ENCODE measurements at regions not wholly inside any gene's neighbourhood (a gene's known extent, or its start where the extent isn't known, plus 50 kb on each side); places are given as distances from the start of the nearest gene placed in this dataset.

DNA sequence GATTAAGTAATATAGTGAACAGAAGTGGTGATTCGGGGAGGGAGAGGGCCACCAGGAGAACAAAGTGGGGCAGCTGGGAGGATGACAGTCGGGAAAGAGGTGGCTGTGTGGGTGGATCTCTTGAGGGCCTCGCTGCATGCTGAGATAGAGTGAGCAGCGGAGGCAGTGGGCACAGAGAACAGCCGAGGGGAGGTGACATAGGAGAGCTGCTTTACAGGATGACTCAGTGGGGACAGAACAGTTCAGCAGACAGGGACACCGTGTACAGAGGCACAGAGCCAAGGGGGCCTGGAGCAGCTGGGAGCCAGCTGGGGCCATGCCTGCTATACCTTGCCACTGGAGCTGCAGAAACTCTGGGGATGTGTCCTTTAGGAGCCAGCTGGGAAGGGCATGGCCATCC lies 273.9 kb downstream of the GADD45G start:
- no peaks in the 10 kb centered on the region for H3K4me1 Mint-ChIP-seq (ENCODE audit: low read depth)
- H3K9me3 Mint-ChIP-seq (ENCODE audit: insufficient read depth), result no peaks in the 10 kb centered on the region
- no peak overlapping the region for H3K27ac Mint-ChIP-seq

GRCh38 chr9:89879276-89879675 lies 274.5 kb downstream of the GADD45G start:
- ATAC-seq, result no peak
- Mint-ChIP-seq H3K4me3 (no peak overlapping the region), H3K4me1 (ENCODE audit: low read depth) (no peaks in the 10 kb centered on the region), H3K27ac (no peak overlapping the region), H3K36me3 (ENCODE audit: low read depth) (no peaks in the 10 kb centered on the region), H3K27me3 (ENCODE audit: low read depth) (no peaks in the 10 kb centered on the region), H3K9me3 (ENCODE audit: insufficient read depth) (no peaks in the 10 kb centered on the region)
- ChIA-PET CTCF (interaction anchor here (0.7 to 2.0 kb wide), 7 partner anchors 220 to 285 kb away, joined by 3 to 12 read pairs (median 5); no protein-coding TSS in a partner anchor), POLR2A (no interaction called here)
- no peak for DNase-seq

More for the DNA sequence above, 273.9 kb downstream of the GADD45G start:
- CTCF ChIA-PET, result interaction anchor here (1.3 to 2.0 kb wide), 6 partner anchors 221 to 285 kb away, joined by 4 to 12 read pairs (median 5); no protein-coding TSS in a partner anchor
- H3K36me3 Mint-ChIP-seq (ENCODE audit: low read depth), result no peaks in the 10 kb centered on the region
- DNase-seq (no peak), ATAC-seq (no peak)
- POLR2A ChIA-PET, result no interaction called here
- H3K4me3 Mint-ChIP-seq, result no peak overlapping the region
- no peaks in the 10 kb centered on the region for H3K27me3 Mint-ChIP-seq (ENCODE audit: low read depth)

- H3K36me3 Mint-ChIP-seq (ENCODE audit: low read depth), result no peaks in the 10 kb centered on the region
- H3K4me1 Mint-ChIP-seq (ENCODE audit: low read depth), result no peaks in the 10 kb centered on the region
- ChIA-PET POLR2A (no interaction called here), CTCF (interaction anchor here (0.6 to 2.0 kb wide), 8 partner anchors 220 to 286 kb away, joined by 3 to 12 read pairs (median 5); no protein-coding TSS in a partner anchor)
- ATAC-seq (no peak), DNase-seq (peak; percentile 18)
- no peaks in the 10 kb centered on the region for H3K27me3 Mint-ChIP-seq (ENCODE audit: low read depth)
- no peak overlapping the region for H3K4me3 Mint-ChIP-seq
- no peak overlapping the region for H3K27ac Mint-ChIP-seq
- H3K9me3 Mint-ChIP-seq (ENCODE audit: insufficient read depth), result no peaks in the 10 kb centered on the region
These were observed 274.9 kb downstream of the GADD45G start for GRCh38 chr9:89879701-89880100.

DNA sequence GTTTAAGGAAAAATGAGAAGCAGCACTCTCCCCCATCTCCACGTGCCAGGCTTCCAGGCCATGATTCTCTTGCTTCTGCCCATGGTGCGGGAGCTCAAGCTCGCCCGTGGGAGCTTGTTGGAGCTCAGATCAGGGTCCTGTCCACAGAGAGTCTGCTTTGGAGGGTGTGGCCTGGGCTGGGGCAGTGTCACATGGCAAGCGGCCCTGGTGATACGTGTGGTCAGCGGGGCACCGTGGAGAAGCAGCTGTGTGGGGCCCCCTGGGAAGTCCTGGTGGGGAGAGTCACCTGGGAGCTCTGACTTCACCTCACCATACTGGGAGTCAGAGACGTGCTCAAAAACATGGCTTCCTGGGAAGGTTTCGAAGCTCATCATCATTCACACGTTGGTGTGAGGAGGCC lies 275.3 kb downstream of the GADD45G start:
- CTCF ChIA-PET, result interaction anchor here (0.6 to 2.0 kb wide), 5 partner anchors 219 to 286 kb away, joined by 3 to 12 read pairs (median 5); no protein-coding TSS in a partner anchor
- no peak for DNase-seq
- no peak for ATAC-seq
- H3K36me3 Mint-ChIP-seq (ENCODE audit: low read depth), result no peaks in the 10 kb centered on the region
- H3K9me3 Mint-ChIP-seq (ENCODE audit: insufficient read depth), result no peaks in the 10 kb centered on the region
- H3K4me3 Mint-ChIP-seq, result no peak overlapping the region
- POLR2A ChIA-PET, result no interaction called here
- H3K27me3 Mint-ChIP-seq (ENCODE audit: low read depth), result peaks cover 1% of the 10 kb centered on the region
- H3K27ac Mint-ChIP-seq, result no peak overlapping the region
- H3K4me1 Mint-ChIP-seq (ENCODE audit: low read depth), result no peaks in the 10 kb centered on the region

DNA sequence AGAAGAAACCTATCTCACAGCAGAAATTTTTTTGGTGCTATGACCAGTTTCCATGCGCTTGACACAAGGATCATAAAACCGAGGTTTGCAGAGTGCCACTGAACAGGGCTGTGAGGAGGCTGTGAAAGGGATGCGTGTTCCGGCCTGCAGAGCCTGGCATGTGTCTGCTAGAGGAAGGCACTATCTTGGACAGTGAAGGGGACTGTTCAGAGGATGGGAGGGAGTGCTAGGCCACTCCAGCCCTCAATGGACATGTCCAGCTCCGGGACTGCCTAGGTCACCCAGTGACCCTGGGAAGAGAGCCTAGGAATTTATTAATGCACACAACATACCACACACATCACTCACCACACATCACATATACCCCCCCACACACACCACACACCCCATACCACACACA lies 275.9 kb downstream of the GADD45G start:
- H3K9me3 Mint-ChIP-seq (ENCODE audit: insufficient read depth), result no peaks in the 10 kb centered on the region
- no peak for ATAC-seq
- POLR2A ChIA-PET, result no interaction called here
- H3K27ac Mint-ChIP-seq, result no peak overlapping the region
- H3K4me3 Mint-ChIP-seq, result no peak overlapping the region
- CTCF ChIA-PET, result interaction anchor here (1.7 to 2.0 kb wide), 2 partner anchors 278 to 283 kb away, joined by 6 to 12 read pairs; no protein-coding TSS in a partner anchor
- H3K4me1 Mint-ChIP-seq (ENCODE audit: low read depth), result no peaks in the 10 kb centered on the region
- H3K27me3 Mint-ChIP-seq (ENCODE audit: low read depth), result peaks cover 2% of the 10 kb centered on the region
- no peaks in the 10 kb centered on the region for H3K36me3 Mint-ChIP-seq (ENCODE audit: low read depth)
- peak; percentile 19 for DNase-seq

DNA sequence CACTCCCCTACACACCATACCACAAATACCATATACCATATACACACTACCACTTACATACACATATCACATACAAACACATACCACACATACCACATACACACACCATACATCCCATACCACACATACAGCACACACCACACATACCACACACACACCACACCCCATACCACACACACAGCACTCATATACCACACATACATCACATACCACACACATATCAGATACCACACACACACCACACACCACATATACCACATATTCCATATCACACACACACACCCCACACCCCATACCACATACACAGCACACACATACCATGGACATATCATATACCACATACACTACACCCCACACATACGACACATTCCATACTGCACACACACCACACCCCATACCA lies 276.6 kb downstream of the GADD45G start:
- Mint-ChIP-seq H3K36me3 (ENCODE audit: low read depth) (no peaks in the 10 kb centered on the region), H3K4me1 (ENCODE audit: low read depth) (no peaks in the 10 kb centered on the region), H3K27me3 (ENCODE audit: low read depth) (peaks cover 2% of the 10 kb centered on the region), H3K27ac (no peak overlapping the region), H3K9me3 (ENCODE audit: insufficient read depth) (no peaks in the 10 kb centered on the region), H3K4me3 (no peak overlapping the region)
- CTCF ChIA-PET, result no interaction called here
- POLR2A ChIA-PET, result no interaction called here
- ATAC-seq (no peak), DNase-seq (peak; percentile 16)

DNA sequence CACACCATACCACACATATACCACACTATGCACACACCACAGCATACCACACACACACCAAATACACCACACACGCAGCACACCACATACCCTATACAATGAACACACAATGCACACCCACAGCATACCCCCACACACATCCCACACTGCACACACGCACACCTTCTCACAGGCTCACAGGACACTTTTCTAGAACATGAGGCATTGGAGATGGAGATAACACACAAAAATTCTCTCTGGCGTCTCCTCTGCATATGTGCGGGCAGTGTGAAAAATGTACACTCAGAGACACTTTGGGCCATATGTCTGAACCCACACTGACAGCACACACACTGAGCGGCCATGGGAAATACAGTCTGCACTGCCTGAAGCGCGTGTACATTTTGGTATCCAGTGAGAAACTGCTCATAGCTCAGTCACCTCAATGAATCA lies 278.1 kb downstream of the GADD45G start:
- ChIA-PET POLR2A (no interaction called here), CTCF (no interaction called here)
- peaks cover 2% of the 10 kb centered on the region for H3K27me3 Mint-ChIP-seq (ENCODE audit: low read depth)
- no peak overlapping the region for H3K4me3 Mint-ChIP-seq
- H3K36me3 Mint-ChIP-seq (ENCODE audit: low read depth), result no peaks in the 10 kb centered on the region
- ATAC-seq, result no peak
- peak; percentile 17 for DNase-seq
- H3K4me1 Mint-ChIP-seq (ENCODE audit: low read depth), result no peaks in the 10 kb centered on the region
- H3K9me3 Mint-ChIP-seq (ENCODE audit: insufficient read depth), result no peaks in the 10 kb centered on the region
- H3K27ac Mint-ChIP-seq, result no peak overlapping the region

DNA sequence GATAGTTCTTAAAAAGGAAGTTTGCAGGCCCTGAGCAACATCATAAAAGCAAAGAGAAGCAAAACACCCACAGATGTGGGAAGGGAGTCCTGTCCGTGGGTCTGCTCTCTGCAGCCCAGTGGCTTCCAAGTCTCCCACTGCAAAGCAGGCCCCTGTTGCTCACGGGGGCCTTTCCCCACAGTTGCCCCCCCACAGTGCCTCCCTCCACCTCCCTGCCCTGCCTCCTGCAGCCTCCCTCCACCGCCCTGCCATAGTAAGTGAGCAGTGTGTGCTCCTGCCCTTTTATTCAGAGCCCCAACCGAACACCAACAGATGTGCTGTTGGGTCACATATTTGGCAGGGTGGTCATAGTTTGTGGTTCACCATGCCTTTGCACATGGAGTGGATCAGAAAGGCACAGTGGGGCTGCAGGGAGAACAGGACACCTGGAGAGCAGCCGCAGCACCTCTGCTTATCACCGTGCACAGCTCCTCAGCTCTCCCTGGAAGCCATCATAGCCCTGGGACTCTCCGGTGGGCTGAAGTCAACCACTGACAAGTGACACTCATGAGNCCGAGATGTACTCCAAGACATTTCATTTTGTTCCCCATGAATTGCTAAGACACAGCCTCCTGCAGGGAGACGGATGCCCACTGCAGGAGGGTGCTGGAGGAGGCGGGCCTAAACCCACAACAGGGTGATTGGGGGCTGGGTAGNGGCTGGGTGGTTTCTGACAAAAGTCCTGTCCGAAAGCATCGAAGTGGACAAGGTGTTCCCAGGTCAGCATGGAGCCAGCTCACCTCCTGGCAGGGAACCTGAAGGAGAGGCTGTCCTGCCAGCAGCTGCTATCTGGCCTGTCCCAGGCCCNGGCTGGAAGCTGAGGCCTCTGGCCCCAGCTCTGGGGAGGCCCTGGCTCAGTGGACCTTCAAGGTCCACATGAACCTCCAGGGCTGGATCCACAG lies 278.9 kb downstream of the GADD45G start:
- ATAC-seq (no peak), DNase-seq (peak; percentile 14)
- Mint-ChIP-seq H3K4me3 (no peak overlapping the region), H3K27ac (no peak overlapping the region), H3K27me3 (ENCODE audit: low read depth) (peaks cover 2% of the 10 kb centered on the region), H3K4me1 (ENCODE audit: low read depth) (no peaks in the 10 kb centered on the region), H3K9me3 (ENCODE audit: insufficient read depth) (no peaks in the 10 kb centered on the region), H3K36me3 (ENCODE audit: low read depth) (no peaks in the 10 kb centered on the region)
- ChIA-PET CTCF (interaction anchor here (1.0 kb wide), 2 partner anchors 281 to 285 kb away, joined by 3 to 4 read pairs; no protein-coding TSS in a partner anchor), POLR2A (no interaction called here)

- CTCF ChIA-PET, result interaction anchor here (1.0 kb wide), 2 partner anchors 282 to 286 kb away, joined by 3 to 4 read pairs; no protein-coding TSS in a partner anchor
These were observed 279.7 kb downstream of the GADD45G start for GRCh38 chr9:89884356-89885083.

GRCh38 chr9:89885156-89885555 lies 280.3 kb downstream of the GADD45G start:
- H3K27ac Mint-ChIP-seq, result no peak overlapping the region
- CTCF ChIA-PET, result interaction anchor here (1.0 to 1.6 kb wide), 3 partner anchors 282 to 287 kb away, joined by 3 to 5 read pairs (median 4); no protein-coding TSS in a partner anchor
- DNase-seq, result peak; percentile 13

More at GRCh38 chr9:89884356-89885083, 279.7 kb downstream of the GADD45G start:
- no peak overlapping the region for H3K27ac Mint-ChIP-seq
- H3K36me3 Mint-ChIP-seq (ENCODE audit: low read depth), result no peaks in the 10 kb centered on the region
- peaks cover 6% of the 10 kb centered on the region for H3K27me3 Mint-ChIP-seq (ENCODE audit: low read depth)
- peak; percentile 17 for DNase-seq
- H3K4me1 Mint-ChIP-seq (ENCODE audit: low read depth), result no peaks in the 10 kb centered on the region
- H3K9me3 Mint-ChIP-seq (ENCODE audit: insufficient read depth), result no peaks in the 10 kb centered on the region
- no peak for ATAC-seq
- H3K4me3 Mint-ChIP-seq, result no peak overlapping the region
- POLR2A ChIA-PET, result no interaction called here

DNA sequence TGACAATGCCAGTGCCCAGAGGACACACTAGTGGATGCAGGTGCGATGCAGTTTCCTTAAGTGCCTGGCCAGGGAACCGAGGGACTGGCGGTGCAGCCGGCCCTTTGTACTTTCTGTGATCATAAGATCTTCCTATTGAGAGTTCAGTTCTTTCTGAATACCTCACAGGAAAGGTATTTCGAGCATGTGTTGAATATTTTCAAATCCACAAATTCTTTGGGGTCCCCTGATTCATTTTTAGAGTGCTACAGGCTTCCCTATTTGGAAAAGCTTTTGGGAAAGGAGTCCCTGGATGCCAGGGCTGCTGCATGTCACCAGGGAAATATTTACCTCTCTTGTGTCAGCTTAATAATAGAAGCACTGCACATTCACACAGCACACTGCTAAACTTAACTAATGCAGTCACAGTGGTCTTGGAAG lies 281.5 kb downstream of the GADD45G start:
- DNase-seq (no peak), ATAC-seq (no peak)
- no peaks in the 10 kb centered on the region for H3K4me1 Mint-ChIP-seq (ENCODE audit: low read depth)
- no peaks in the 10 kb centered on the region for H3K36me3 Mint-ChIP-seq (ENCODE audit: low read depth)
- H3K27me3 Mint-ChIP-seq (ENCODE audit: low read depth), result peaks cover 7% of the 10 kb centered on the region
- H3K27ac Mint-ChIP-seq, result no peak overlapping the region
- H3K4me3 Mint-ChIP-seq, result no peak overlapping the region
- CTCF ChIA-PET, result interaction anchor here (1.6 kb wide), 1 partner anchor 288 kb away, joined by 5 read pairs; no protein-coding TSS in a partner anchor
- H3K9me3 Mint-ChIP-seq (ENCODE audit: insufficient read depth), result no peaks in the 10 kb centered on the region
- POLR2A ChIA-PET, result no interaction called here

More at GRCh38 chr9:89885156-89885555, 280.3 kb downstream of the GADD45G start:
- Mint-ChIP-seq H3K27me3 (ENCODE audit: low read depth) (peaks cover 6% of the 10 kb centered on the region), H3K4me1 (ENCODE audit: low read depth) (no peaks in the 10 kb centered on the region), H3K36me3 (ENCODE audit: low read depth) (no peaks in the 10 kb centered on the region), H3K4me3 (no peak overlapping the region), H3K9me3 (ENCODE audit: insufficient read depth) (no peaks in the 10 kb centered on the region)
- no peak for ATAC-seq
- POLR2A ChIA-PET, result no interaction called here

Measured in activated CD8-positive, alpha-beta T cell treated with anti-CD3 and anti-CD28 coated beads, Interleukin-2, amount 10 ng/mL, durations not matched to agents 7 days and 5 days (primary cell).